ENCODE measurements at regions not wholly inside any gene's neighbourhood (a gene's known extent, or its start where the extent isn't known, plus 50 kb on each side); places are given as distances from the start of the nearest gene placed in this dataset.

GRCh38 chr1:73452522-73452921 lies 745.5 kb downstream of the LRRIQ3 start:
- TF ChIP-seq CTCF (IDR thresholded peaks at IDR 0.05) (peak in 1 of 6 experiments; percentile 11), POLR2A (IDR thresholded peaks at IDR 0.05) (no peak)

All from adrenal gland (tissue), 5 donors.